ENCODE measurements at regions not wholly inside any gene's neighbourhood (a gene's known extent, or its start where the extent isn't known, plus 50 kb on each side); places are given as distances from the start of the nearest gene placed in this dataset.

DNA sequence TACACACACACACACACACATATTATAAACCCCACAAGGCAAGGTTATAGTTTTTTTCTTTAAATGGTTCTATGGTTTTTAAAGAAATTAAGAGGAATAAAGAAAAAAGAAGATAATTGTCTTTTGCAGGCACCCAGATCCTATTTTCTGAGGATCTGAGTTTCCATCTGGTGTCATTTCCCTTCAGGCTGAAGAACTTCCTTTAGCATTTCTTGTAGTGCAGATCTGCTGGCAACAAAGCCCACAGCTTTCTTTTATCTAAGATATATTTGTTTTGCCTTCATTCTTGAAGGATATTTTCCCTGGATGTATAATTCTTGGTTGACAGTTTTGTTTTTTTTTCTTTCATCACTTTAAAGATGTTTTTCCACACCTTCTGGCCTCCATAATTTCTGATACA is 57.6 kb upstream of the PMEPA1 start:
- no peak overlapping the region for H3K27ac ChIP-seq
- no peaks in the 10 kb centered on the region for H3K9me3 ChIP-seq
- no peaks in the 10 kb centered on the region for H3K36me3 ChIP-seq
- ATAC-seq (no peak), DNase-seq (no peak)
- no peaks in the 10 kb centered on the region for H3K4me1 ChIP-seq
- intact Hi-C loops (cut with DNase I; ENCODE audit: low total_unique reads) = no loop called here
- in situ Hi-C loops (cut with MboI; ENCODE audit: low sequenced_read_pairs in 4 of 4) = no loop called here
- no peak overlapping the region for H3K4me3 ChIP-seq
- TF ChIP-seq POLR2A (IDR thresholded peaks at IDR 0.05) = no peak
- TF ChIP-seq, protein P1, sequence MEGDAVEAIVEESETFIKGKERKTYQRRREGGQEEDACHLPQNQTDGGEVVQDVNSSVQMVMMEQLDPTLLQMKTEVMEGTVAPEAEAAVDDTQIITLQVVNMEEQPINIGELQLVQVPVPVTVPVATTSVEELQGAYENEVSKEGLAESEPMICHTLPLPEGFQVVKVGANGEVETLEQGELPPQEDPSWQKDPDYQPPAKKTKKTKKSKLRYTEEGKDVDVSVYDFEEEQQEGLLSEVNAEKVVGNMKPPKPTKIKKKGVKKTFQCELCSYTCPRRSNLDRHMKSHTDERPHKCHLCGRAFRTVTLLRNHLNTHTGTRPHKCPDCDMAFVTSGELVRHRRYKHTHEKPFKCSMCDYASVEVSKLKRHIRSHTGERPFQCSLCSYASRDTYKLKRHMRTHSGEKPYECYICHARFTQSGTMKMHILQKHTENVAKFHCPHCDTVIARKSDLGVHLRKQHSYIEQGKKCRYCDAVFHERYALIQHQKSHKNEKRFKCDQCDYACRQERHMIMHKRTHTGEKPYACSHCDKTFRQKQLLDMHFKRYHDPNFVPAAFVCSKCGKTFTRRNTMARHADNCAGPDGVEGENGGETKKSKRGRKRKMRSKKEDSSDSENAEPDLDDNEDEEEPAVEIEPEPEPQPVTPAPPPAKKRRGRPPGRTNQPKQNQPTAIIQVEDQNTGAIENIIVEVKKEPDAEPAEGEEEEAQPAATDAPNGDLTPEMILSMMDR (IDR thresholded peaks at IDR 0.05 in 4 of 5, conservative IDR thresholded peaks at IDR 0.05 in 1 of 5) = no peak
- H3K27me3 ChIP-seq = no peaks in the 10 kb centered on the region

DNA sequence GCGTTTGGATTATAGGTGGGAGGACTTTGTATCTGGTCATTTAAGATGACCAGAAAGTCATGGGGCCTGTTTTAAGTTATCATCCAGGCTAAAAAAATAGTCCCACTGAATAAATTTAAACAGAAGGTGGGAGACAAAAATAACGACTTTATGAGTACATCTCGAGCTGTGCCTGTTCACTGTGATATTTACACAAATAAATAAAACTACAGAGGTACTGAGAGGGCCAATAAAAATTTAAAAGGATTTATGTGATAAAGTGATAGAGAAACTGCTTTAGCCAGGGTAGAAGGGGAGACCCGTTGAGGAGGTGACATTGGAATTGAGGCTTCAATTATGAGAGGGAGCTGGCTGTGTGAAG is 53.4 kb upstream of the PMEPA1 start:
- in situ Hi-C loops (cut with MboI; ENCODE audit: low sequenced_read_pairs in 4 of 4) = no loop called here
- no peak overlapping the region for H3K4me3 ChIP-seq
- no peaks in the 10 kb centered on the region for H3K9me3 ChIP-seq
- no peak for DNase-seq
- TF ChIP-seq, protein P1 (IDR thresholded peaks at IDR 0.05 in 4 of 5, conservative IDR thresholded peaks at IDR 0.05 in 1 of 5) = no peak
- no peak for ATAC-seq
- no peak overlapping the region for H3K27ac ChIP-seq
- no peaks in the 10 kb centered on the region for H3K4me1 ChIP-seq
- no peaks in the 10 kb centered on the region for H3K27me3 ChIP-seq
- intact Hi-C loops (cut with DNase I; ENCODE audit: low total_unique reads) = no loop called here
- no peaks in the 10 kb centered on the region for H3K36me3 ChIP-seq

DNA sequence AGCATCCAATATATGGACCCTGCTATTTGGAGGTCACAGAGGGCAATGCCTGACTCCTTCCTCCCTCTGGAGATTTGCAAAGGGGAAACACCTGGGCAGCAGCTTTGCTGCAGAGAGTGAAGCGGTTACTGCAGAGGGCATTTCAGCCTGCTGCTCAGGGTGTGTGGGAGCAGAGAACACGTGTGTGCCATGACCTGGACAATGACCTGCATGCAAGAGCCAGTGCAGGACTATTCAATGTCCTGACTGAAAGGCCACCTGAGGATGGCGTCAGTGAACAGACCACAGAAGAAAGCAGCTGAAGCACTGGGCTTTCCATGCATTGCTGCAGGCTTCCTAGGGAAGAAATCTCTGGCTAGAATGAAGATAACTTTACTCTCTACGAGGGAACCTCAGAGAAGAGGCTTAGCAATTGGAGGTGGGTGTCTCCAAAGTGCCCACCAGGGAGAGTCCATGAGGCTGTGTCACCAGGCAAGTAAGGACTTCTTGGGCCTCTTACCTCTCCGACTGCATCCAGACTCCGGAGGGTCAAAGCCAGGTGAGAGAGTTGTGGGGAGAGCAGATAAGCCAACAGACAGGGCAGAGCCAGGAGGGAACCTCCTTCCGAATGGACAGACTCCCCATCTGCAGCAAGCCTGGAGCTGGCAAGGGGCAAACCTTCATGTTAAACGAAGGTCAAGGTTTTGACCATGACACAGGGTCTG is 52.9 kb upstream of the PMEPA1 start:
- H3K9me3 ChIP-seq = no peaks in the 10 kb centered on the region
- no peaks in the 10 kb centered on the region for H3K27me3 ChIP-seq
- TF ChIP-seq, protein P1 (IDR thresholded peaks at IDR 0.05 in 4 of 5, conservative IDR thresholded peaks at IDR 0.05 in 1 of 5) = no peak
- no peak for TF ChIP-seq POLR2A (IDR thresholded peaks at IDR 0.05)
- ATAC-seq (no peak), DNase-seq (no peak)
- H3K4me3 ChIP-seq = no peak overlapping the region
- in situ Hi-C loops (cut with MboI; ENCODE audit: low sequenced_read_pairs in 4 of 4) = no loop called here
- no peaks in the 10 kb centered on the region for H3K36me3 ChIP-seq
- intact Hi-C loops (cut with DNase I; ENCODE audit: low total_unique reads) = no loop called here
- no peaks in the 10 kb centered on the region for H3K4me1 ChIP-seq
- H3K27ac ChIP-seq = no peak overlapping the region

DNA sequence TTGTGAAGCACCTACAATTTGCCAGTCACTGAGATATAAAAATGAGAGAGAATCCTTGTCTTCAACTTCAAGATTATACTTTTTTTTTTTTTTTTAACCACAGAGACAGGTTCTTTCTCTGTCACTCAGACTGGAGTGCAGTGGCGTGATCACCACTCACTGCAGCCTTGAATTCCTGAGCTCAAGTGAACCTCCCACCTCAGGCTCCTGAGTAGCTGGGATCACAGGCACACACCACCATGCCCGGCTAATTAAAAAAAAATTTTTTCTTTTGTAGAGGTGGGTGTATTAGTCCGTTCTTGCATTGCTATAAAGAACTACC is 51.6 kb upstream of the PMEPA1 start:
- no peak for ATAC-seq
- Histone ChIP-seq H3K27ac (no peak overlapping the region), H3K27me3 (no peaks in the 10 kb centered on the region), H3K4me3 (no peak overlapping the region), H3K4me1 (no peaks in the 10 kb centered on the region), H3K36me3 (no peaks in the 10 kb centered on the region), H3K9me3 (no peaks in the 10 kb centered on the region)
- no peak for TF ChIP-seq POLR2A (IDR thresholded peaks at IDR 0.05)
- TF ChIP-seq, protein P1 (IDR thresholded peaks at IDR 0.05 in 4 of 5, conservative IDR thresholded peaks at IDR 0.05 in 1 of 5) = no peak
- intact Hi-C loops (cut with DNase I; ENCODE audit: low total_unique reads) = no loop called here
- no peak for DNase-seq
- in situ Hi-C loops (cut with MboI; ENCODE audit: low sequenced_read_pairs in 4 of 4) = no loop called here
